ENCODE measurements at regions not wholly inside any gene's neighbourhood (a gene's known extent, or its start where the extent isn't known, plus 50 kb on each side); places are given as distances from the start of the nearest gene placed in this dataset.

DNA sequence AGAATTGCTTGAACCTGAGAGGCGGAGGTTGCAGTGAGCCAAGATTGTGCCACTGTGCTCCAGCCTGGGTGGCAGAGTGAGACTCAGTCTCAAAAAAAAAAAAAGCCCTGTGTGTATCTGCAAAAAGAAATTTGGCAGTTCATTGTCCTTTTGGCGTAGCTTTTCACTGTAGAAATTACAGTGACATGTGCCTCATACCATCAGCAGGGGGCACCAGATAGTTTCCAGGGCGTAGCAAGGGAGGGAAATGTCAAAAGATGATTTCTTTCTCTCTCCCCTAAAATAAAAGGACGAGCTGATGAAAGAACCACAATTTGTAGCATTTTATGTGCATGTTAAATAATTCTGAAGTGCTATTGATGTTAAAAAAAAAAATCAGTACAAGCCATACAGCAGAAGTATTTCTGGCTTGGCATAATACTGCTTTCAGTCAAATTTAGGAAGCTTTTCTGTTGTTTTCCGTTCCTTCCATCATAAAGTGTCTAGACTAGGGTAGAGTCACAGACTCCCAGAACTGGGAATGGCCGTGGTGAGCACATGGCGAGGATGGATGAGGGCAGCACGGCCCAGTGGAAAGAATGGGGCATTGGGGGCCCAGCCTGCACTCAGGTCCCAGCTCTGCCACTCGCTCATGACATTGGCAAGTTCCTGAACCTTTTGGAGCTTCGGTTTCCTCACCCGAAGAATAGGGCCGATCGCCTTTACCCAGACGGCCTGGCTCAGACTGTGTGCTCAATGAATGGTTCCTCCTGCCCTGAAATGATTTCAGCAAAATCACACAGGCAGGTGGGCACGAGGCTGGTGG is 59.8 kb upstream of the RPH3AL start:
- TF ChIP-seq, protein P1, sequence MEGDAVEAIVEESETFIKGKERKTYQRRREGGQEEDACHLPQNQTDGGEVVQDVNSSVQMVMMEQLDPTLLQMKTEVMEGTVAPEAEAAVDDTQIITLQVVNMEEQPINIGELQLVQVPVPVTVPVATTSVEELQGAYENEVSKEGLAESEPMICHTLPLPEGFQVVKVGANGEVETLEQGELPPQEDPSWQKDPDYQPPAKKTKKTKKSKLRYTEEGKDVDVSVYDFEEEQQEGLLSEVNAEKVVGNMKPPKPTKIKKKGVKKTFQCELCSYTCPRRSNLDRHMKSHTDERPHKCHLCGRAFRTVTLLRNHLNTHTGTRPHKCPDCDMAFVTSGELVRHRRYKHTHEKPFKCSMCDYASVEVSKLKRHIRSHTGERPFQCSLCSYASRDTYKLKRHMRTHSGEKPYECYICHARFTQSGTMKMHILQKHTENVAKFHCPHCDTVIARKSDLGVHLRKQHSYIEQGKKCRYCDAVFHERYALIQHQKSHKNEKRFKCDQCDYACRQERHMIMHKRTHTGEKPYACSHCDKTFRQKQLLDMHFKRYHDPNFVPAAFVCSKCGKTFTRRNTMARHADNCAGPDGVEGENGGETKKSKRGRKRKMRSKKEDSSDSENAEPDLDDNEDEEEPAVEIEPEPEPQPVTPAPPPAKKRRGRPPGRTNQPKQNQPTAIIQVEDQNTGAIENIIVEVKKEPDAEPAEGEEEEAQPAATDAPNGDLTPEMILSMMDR (IDR thresholded peaks at IDR 0.05): peak; percentile 36 to 80 (median 74)
- no peak for TF ChIP-seq POLR2A (IDR thresholded peaks at IDR 0.05)

Measured in body of pancreas (tissue), 4 donors.